ENCODE measurements at regions not wholly inside any gene's neighbourhood (a gene's known extent, or its start where the extent isn't known, plus 50 kb on each side); places are given as distances from the start of the nearest gene placed in this dataset.

GRCh38 chr2:220478305-220479058 is 851.1 kb downstream of the SLC4A3 start:
- no peak for DNase-seq (ENCODE audit: low read depth, low spot score)

DNA sequence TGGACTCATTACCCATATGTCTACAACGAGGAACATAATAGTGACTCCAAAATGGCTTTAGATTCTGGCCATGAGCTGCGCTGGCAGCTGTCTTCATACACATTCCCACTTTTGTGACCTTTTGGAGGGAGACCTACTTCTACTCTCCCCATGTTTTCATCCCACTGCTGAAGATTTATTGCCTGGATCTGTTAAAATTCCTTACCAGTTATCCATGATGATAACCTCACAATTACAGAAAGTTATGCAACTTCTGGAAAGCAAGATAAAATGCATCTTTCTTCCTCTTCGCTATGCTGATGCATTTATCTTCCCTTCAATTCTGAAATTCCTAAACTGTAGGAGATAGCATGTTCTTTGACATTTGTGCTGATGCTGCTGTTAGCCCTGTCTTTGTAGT is 855.3 kb downstream of the SLC4A3 start:
- no peak for DNase-seq (ENCODE audit: low read depth, low spot score)

- no peak for DNase-seq (ENCODE audit: low read depth, low spot score)
These were observed 861.7 kb downstream of the SLC4A3 start for GRCh38 chr2:220489121-220489520.

DNA sequence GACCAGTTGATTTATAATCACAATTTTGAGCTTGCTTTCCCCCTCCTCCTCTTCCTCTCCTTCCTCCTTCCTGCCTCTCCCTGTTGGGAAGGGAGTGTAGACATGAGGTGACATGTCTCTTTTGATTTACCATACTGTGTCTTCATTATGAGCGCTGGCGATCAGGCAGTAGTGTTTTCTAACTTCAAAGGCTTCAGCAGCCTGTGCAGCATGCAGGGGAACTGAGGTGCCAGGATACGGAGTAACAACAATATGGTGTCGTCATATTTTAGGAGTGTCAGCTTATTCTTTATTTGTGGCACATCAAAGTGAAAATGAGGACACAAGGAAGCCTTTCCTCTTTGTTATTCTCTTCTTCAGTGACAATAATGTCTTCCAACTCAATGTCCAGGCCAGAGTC is 864.2 kb downstream of the SLC4A3 start:
- DNase-seq (ENCODE audit: low read depth, low spot score): no peak

DNA sequence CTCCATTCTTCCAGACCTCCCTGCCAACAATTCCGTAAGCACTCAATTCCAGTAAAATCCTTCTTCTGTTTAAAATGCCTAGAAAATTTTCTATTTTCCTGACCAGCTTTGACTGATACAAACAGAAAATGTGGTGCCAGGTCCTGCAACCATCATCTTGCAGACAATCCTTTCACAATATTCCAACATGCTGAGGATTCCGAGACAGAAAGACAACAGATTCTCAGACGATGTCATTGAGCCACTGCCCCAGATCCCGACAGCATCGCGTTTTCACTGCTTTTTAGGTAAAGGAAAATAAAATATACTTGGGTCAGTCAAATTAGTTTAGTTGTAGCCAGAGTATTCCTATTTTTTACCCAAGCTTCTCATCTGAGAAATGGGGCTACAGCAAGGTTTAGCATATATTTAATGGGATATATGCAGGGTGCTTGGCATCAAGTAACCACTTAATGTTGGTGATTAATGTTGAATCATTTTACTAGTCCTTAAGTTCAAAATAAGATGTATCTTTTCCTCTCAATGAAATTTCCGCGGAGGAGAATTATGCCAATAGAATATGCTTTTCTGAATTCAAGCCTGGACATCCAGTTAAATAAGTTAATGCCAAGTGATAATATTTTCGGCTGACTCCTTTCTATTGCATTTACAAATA is 866.6 kb downstream of the SLC4A3 start:
- DNase-seq (ENCODE audit: low read depth, low spot score): no peak

DNA sequence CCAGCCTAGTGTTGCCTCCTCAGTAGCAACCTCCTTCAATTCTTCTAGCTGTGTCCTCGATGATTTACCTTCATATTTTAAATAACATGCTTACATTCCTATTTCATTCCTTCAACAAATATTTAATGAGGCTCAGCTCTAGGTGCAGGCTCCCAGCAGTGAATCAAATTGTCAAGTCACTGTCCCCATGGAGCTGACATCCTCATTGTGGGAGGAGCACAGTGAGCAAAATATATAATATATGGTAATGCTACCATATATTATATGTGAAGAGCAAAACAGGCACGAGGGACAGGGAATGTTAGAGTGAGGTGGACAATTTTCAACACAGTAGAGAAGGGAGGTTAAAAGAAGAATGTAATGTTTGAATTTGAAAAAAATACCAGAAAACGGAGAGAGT is 869.1 kb downstream of the SLC4A3 start:
- no peak for DNase-seq (ENCODE audit: low read depth, low spot score)

DNA sequence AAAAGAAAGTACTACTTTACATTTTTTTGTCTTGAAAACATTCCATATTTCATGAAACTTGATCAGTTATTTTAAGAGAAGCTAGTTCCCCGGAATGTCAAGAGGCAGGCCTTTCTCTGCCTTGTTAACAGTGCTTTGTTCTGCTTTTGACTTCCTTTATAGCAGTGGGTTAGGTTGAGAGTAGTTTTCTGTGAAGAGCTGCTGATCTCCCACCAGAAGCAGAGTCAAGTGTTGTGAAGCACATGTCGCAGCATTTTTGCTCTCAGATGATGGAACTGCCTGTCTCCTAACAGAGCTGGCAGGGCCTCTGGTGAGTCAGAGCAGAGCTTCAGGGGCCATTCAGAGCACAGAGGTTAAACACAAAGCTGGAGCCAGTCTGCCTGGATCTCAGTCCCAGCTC is 871.8 kb downstream of the SLC4A3 start:
- no peak for DNase-seq (ENCODE audit: low read depth, low spot score)

DNA sequence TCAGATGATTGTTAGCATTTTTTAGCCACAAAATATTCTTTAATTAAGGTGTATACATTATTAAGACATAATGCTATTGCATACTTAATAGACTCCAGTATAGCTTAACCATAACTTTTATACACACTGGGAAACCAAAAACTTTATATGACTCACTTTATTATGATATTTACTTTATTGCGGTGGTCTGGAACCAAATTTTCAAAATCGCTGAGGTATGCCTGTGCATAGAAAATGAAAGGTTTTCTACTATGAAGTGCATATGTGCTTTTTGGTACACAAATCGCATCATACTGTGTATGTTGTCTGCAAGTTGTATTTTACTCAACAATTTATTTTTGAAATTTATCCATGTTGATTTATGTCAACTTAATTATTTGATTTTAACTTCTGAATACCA is 875.1 kb downstream of the SLC4A3 start:
- DNase-seq (ENCODE audit: low read depth, low spot score): no peak

GRCh38 chr2:220503431-220503830 is 876.0 kb downstream of the SLC4A3 start:
- DNase-seq (ENCODE audit: low read depth, low spot score): no peak

DNA sequence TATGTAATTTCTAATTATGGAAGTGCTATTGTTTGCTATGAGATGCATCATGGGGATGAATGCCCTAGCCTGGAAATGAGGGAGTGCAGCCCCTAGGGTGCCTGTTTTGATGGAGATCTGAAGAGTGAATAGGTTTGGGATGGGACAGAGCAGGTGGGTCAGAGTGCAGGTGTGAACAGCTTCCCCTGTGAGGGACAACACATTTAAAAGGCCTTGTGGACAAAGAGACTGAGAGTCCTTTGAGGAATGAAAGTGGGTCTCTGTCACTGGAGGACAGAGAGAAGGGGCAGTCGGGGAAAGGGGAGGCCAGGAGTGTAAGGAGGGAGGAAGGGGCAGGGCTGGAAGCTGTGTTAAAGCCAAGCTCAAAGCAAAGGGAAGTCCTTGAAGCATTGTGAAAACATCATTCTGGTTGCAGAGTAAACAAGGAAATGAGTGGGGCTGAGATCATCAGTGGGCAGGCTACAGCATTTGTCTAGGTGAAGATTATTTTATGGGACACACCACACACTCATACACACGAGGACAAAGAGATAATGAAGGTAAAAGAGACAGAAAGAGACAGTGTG is 877.6 kb downstream of the SLC4A3 start:
- no peak for DNase-seq (ENCODE audit: low read depth, low spot score)

- no peak for DNase-seq (ENCODE audit: low read depth, low spot score)
These were observed 879.0 kb downstream of the SLC4A3 start for GRCh38 chr2:220506466-220506865.

DNA sequence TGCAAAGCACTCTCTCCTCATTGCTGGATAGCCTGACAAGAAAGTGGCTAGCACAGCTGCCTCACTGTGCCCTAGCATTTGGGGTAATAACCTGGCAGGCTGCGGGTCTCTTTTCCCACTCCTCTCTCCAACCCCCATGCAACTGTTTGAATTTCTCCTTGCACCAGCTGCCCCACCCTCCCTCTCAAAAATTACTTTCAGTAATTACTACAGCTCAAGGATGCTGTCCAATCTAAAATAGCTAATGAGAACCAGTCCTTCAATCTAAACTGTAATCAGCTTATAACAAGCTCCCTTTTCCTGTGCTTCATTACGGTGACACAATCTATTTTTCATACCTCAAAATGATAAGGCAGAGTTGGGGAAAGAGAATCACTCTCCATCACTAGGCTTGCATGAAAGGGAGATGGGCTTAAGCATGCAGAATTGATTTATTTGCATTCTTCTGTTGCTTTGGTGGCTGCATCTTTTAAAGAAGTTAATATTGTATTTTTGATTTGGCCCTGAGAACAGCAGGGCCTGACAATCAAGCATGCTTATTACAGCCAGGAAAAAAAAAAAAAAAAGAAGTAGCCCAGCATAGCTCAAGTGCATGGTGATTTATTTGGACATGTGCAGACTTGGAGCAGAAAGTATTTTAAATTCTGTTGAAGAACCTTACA is 881.8 kb downstream of the SLC4A3 start:
- no peak for DNase-seq (ENCODE audit: low read depth, low spot score)

DNA sequence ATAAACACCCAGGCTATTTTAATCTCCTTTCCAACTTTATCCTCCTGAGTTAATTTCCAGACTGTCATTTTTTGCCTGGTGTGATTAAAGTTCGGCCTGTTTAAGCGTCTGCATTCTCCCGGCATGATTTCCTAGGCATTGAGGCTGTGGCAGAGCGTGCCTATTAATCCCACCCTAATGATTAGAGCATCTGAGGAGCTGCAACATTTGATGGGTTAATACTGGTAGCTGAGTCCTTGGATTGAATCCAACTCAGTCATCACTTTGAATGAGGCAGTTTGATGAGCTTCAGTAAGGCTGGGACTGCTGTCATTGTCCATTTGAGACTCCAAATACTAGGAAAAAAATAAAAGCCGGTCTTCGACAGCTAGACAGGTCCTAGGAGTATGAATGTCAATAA is 882.5 kb downstream of the SLC4A3 start:
- DNase-seq (ENCODE audit: low read depth, low spot score): no peak

GRCh38 chr2:220510668-220511067 is 883.2 kb downstream of the SLC4A3 start:
- DNase-seq (ENCODE audit: low read depth, low spot score): no peak

GRCh38 chr2:220512419-220512818 is 885.0 kb downstream of the SLC4A3 start:
- no peak for DNase-seq (ENCODE audit: low read depth, low spot score)

DNA sequence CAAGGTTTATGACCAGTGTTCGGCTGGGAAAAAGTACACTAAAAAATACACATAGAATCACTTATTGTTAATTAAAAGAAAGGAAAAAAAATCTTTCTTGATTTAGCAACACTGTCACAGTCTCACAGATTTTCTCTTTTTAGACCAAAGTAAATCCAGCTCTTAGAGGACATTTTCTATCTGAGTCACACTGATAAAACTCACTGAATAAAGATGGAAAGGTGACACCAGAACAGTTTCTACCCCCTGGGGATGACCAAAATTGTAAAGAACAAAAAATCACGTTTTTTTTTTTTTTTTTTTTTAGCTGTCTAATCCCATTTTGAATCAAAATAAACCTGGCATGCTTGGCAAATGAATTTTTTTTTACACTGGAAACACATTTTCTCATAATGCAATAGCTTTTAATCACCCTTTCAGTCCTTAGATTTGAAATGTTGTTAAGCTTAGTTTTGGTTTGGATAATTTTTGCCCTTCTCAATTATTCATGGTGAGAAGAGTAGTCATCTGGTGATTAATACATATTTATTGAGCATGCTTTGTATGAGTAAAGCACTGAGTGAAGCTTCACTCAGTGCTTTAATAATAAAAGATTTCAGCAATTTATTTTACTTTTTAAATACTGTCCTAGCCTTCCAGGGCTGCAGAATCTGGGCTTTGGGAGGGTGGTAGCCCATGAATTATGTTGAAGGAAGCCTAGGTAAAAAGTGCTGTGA is 886.3 kb downstream of the SLC4A3 start:
- no peak for DNase-seq (ENCODE audit: low read depth, low spot score)

DNA sequence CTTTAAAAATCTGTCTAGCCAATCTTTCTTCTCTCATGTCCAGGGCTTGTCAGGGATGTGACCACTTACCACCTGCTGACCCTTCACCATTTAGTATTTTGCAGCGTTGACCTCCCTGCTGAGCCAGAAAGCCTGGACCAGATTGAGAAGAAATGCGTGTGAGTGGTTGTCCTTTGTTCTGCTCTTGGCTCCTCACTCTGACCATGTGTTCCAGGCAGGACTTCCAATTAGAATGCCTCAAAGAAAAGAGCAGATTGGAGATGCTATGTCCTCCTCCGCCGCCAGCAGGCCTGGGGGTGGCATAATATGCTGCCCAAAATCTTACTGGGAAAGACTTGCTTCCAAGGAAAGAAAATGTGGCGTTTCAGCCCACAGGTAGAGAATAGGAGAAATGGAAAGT is 894.1 kb downstream of the SLC4A3 start:
- no peak for DNase-seq (ENCODE audit: low read depth, low spot score)

DNA sequence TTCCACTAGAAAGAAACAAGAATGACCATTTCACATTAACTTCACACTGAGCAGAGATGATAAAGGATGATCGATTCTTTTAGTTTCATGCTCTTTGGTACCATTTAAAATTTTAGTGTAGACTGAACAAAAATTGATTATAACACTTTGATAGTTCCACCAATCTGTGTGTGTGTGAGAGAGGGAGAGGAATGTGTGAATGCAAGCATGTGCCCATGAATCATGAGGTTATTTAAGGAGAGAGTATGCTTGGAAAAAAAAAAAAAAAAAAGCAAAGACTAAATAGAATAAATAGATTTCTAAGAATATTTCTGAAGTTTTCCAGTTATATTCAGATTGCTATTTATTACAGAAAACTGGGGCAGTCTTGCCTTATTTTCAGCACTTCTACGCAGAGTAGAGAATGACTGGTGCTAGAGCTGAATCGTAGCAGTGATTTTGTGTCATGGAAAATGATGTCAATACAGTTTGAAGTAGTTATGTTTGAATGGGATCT is 900.8 kb downstream of the SLC4A3 start:
- DNase-seq (ENCODE audit: low read depth, low spot score): no peak

DNA sequence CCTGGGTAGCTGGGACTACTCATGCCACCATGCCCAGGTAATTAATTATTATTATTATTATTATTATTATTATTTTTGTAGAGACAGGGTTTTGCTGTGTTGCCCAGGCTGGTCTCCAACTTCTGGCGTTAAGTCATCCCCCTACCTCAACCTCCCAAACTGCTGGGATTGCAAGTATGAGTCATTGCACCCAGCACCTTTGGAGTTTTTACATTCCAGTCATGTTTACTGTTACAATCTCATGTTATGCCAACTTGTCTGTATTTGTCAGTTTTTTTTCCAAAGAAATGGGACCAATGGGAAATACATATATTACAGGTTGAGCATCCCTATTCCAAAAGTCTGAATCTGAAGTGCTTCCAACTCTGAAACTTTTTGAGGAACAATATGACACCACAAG is 903.8 kb downstream of the SLC4A3 start:
- no peak for DNase-seq (ENCODE audit: low read depth, low spot score)

GRCh38 chr2:220533485-220533884 is 906.1 kb downstream of the SLC4A3 start:
- no peak for DNase-seq (ENCODE audit: low read depth, low spot score)

GRCh38 chr2:220539481-220539880 is 912.1 kb downstream of the SLC4A3 start:
- DNase-seq (ENCODE audit: low read depth, low spot score): no peak

- DNase-seq (ENCODE audit: low read depth, low spot score): no peak
These were observed 916.6 kb downstream of the SLC4A3 start for GRCh38 chr2:220544049-220544448.
